ENCODE measurements at regions not wholly inside any gene's neighbourhood (a gene's known extent, or its start where the extent isn't known, plus 50 kb on each side); places are given as distances from the start of the nearest gene placed in this dataset.

- H3K27me3 ChIP-seq (ENCODE audit: control insufficient read depth, insufficient read depth, low read length) = no peaks in the 10 kb centered on the region
- H3K27ac ChIP-seq (ENCODE audit: low read length) = no peak overlapping the region
- H3K36me3 ChIP-seq (ENCODE audit: control insufficient read depth, insufficient read depth, low read length) = no peaks in the 10 kb centered on the region
- no peaks in the 10 kb centered on the region for H3K9me3 ChIP-seq (ENCODE audit: control insufficient read depth, low read depth, low read length)
- no CpG with 5 or more reads among the region's 4 CpGs for WGBS (ENCODE audit: insufficient coverage, low lambda C conversion rate)
- no peak overlapping the region for H3K4me3 ChIP-seq (ENCODE audit: low read length)
- H3K4me1 ChIP-seq (ENCODE audit: control insufficient read depth, insufficient read depth, low read length) = peaks cover 3% of the 10 kb centered on the region
- no peak for DNase-seq
Measured at GRCh38 chr1:109827466-109827865, 63.7 kb upstream of the EPS8L3 start.

- H3K27me3 ChIP-seq (ENCODE audit: control insufficient read depth, insufficient read depth, low read length) = no peaks in the 10 kb centered on the region
- H3K4me1 ChIP-seq (ENCODE audit: control insufficient read depth, insufficient read depth, low read length) = peaks cover 3% of the 10 kb centered on the region
- no peak for DNase-seq
- no peak overlapping the region for H3K27ac ChIP-seq (ENCODE audit: low read length)
- no peak overlapping the region for H3K4me3 ChIP-seq (ENCODE audit: low read length)
- no peaks in the 10 kb centered on the region for H3K36me3 ChIP-seq (ENCODE audit: control insufficient read depth, insufficient read depth, low read length)
- WGBS (ENCODE audit: insufficient coverage, low lambda C conversion rate) = 80% methylated on average over 1 of the region's 10 CpGs
- H3K9me3 ChIP-seq (ENCODE audit: control insufficient read depth, low read depth, low read length) = no peaks in the 10 kb centered on the region
Measured at GRCh38 chr1:109826930-109827349, 63.2 kb upstream of the EPS8L3 start.

GRCh38 chr1:109826446-109826845 lies 62.7 kb upstream of the EPS8L3 start:
- no peak for DNase-seq
- no peaks in the 10 kb centered on the region for H3K36me3 ChIP-seq (ENCODE audit: control insufficient read depth, insufficient read depth, low read length)
- H3K27ac ChIP-seq (ENCODE audit: low read length) = no peak overlapping the region
- no peaks in the 10 kb centered on the region for H3K9me3 ChIP-seq (ENCODE audit: control insufficient read depth, low read depth, low read length)
- H3K4me1 ChIP-seq (ENCODE audit: control insufficient read depth, insufficient read depth, low read length) = peaks cover 3% of the 10 kb centered on the region
- no peaks in the 10 kb centered on the region for H3K27me3 ChIP-seq (ENCODE audit: control insufficient read depth, insufficient read depth, low read length)
- H3K4me3 ChIP-seq (ENCODE audit: low read length) = no peak overlapping the region

- H3K9me3 ChIP-seq (ENCODE audit: control insufficient read depth, low read depth, low read length) = no peaks in the 10 kb centered on the region
- no peak for DNase-seq
- H3K27me3 ChIP-seq (ENCODE audit: control insufficient read depth, insufficient read depth, low read length) = no peaks in the 10 kb centered on the region
- peaks cover 3% of the 10 kb centered on the region for H3K4me1 ChIP-seq (ENCODE audit: control insufficient read depth, insufficient read depth, low read length)
- no peaks in the 10 kb centered on the region for H3K36me3 ChIP-seq (ENCODE audit: control insufficient read depth, insufficient read depth, low read length)
- 75% methylated on average over 4 of the region's 12 CpGs for WGBS (ENCODE audit: insufficient coverage, low lambda C conversion rate)
- H3K4me3 ChIP-seq (ENCODE audit: low read length) = no peak overlapping the region
- H3K27ac ChIP-seq (ENCODE audit: low read length) = no peak overlapping the region
Measured at GRCh38 chr1:109824349-109825115, 60.8 kb upstream of the EPS8L3 start.

- H3K4me1 ChIP-seq (ENCODE audit: control insufficient read depth, insufficient read depth, low read length) = peaks cover 3% of the 10 kb centered on the region
- H3K36me3 ChIP-seq (ENCODE audit: control insufficient read depth, insufficient read depth, low read length) = no peaks in the 10 kb centered on the region
- H3K27me3 ChIP-seq (ENCODE audit: control insufficient read depth, insufficient read depth, low read length) = no peaks in the 10 kb centered on the region
- H3K4me3 ChIP-seq (ENCODE audit: low read length) = no peak overlapping the region
- H3K9me3 ChIP-seq (ENCODE audit: control insufficient read depth, low read depth, low read length) = no peaks in the 10 kb centered on the region
- H3K27ac ChIP-seq (ENCODE audit: low read length) = no peak overlapping the region
- WGBS (ENCODE audit: insufficient coverage, low lambda C conversion rate) = 89% methylated on average over 4 of the region's 16 CpGs
- peak; percentile 37 to 40 for DNase-seq
Measured at GRCh38 chr1:109823543-109824348, 60.0 kb upstream of the EPS8L3 start.

DNA sequence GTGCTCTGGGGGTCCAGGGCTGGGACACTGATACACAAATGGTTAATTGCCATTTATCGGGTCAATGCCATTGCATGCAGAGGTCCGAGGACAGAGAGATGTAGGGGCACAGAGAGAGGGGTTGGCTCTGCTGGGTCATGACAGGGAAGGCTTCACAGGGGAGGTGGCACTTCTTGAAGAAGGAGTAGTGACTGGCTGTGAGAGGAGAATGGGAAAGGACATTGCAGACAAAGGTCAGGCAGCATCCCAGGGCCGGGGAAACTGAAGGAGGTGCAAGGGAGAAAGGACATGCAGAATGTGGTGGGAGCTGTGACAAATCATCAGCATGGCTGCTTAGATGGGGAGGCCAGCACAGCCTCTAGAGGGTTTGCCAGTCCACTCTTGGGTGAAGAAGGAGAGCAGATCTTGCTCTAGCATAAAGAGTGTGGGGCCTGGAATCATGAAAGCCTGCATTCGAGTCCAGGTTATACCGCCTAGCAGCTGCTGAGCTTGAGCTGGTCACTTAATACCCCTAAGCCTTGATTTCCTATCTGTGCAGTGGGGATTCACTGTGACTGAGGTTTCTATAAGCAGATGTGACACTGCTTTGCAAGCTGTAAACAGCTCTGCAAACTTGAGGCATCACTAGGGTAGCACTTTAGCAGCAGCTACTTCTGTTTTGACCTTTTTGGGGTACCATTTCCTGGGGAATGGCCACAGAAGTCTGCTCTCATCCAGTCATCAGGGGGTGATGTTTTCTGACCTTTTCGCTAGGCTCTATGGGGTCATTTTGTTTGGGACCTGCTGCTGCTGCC lies 59.2 kb upstream of the EPS8L3 start:
- H3K27ac ChIP-seq (ENCODE audit: low read length) = no peak overlapping the region
- no peak for DNase-seq
- H3K27me3 ChIP-seq (ENCODE audit: control insufficient read depth, insufficient read depth, low read length) = no peaks in the 10 kb centered on the region
- no peaks in the 10 kb centered on the region for H3K36me3 ChIP-seq (ENCODE audit: control insufficient read depth, insufficient read depth, low read length)
- H3K4me1 ChIP-seq (ENCODE audit: control insufficient read depth, insufficient read depth, low read length) = peaks cover 3% of the 10 kb centered on the region
- WGBS (ENCODE audit: insufficient coverage, low lambda C conversion rate) = no CpG with 5 or more reads among the region's 6 CpGs
- no peak overlapping the region for H3K4me3 ChIP-seq (ENCODE audit: low read length)
- H3K9me3 ChIP-seq (ENCODE audit: control insufficient read depth, low read depth, low read length) = no peaks in the 10 kb centered on the region

GRCh38 chr1:109821831-109822745 lies 58.4 kb upstream of the EPS8L3 start:
- no peak for DNase-seq
- H3K4me1 ChIP-seq (ENCODE audit: control insufficient read depth, insufficient read depth, low read length) = peaks cover 3% of the 10 kb centered on the region
- no CpG with 5 or more reads among the region's 14 CpGs for WGBS (ENCODE audit: insufficient coverage, low lambda C conversion rate)
- no peaks in the 10 kb centered on the region for H3K36me3 ChIP-seq (ENCODE audit: control insufficient read depth, insufficient read depth, low read length)
- no peak overlapping the region for H3K27ac ChIP-seq (ENCODE audit: low read length)
- no peak overlapping the region for H3K4me3 ChIP-seq (ENCODE audit: low read length)
- no peaks in the 10 kb centered on the region for H3K27me3 ChIP-seq (ENCODE audit: control insufficient read depth, insufficient read depth, low read length)
- H3K9me3 ChIP-seq (ENCODE audit: control insufficient read depth, low read depth, low read length) = no peaks in the 10 kb centered on the region

DNA sequence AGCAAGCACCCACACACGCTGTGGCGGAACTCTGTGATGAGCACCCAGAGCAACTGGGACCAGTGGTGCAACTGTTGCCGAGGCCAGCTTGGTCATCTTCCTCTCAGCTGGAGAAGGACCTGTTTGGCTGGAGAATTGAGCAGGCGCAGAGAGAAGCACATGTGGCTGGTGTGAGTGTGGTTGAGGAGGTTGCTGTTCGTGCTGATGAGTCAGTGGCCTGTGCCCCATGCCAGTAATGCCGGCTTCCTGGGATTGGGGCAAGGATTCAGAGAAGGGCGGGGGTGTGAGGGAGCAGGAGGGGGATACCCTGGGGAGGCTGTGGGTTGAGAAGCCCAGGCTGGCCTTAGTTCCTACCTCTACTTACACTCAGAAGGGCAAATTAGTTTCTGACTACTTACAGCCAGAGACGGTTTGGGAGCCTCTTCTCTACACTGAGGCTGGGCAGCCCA lies 57.5 kb upstream of the EPS8L3 start:
- WGBS (ENCODE audit: insufficient coverage, low lambda C conversion rate) = no CpG with 5 or more reads among the region's 8 CpGs
- Histone ChIP-seq H3K4me1 (ENCODE audit: control insufficient read depth, insufficient read depth, low read length) (peaks cover 3% of the 10 kb centered on the region), H3K27ac (ENCODE audit: low read length) (no peak overlapping the region), H3K4me3 (ENCODE audit: low read length) (no peak overlapping the region), H3K27me3 (ENCODE audit: control insufficient read depth, insufficient read depth, low read length) (no peaks in the 10 kb centered on the region), H3K9me3 (ENCODE audit: control insufficient read depth, low read depth, low read length) (no peaks in the 10 kb centered on the region), H3K36me3 (ENCODE audit: control insufficient read depth, insufficient read depth, low read length) (no peaks in the 10 kb centered on the region)
- DNase-seq = no peak

GRCh38 chr1:109819906-109820305 lies 56.2 kb upstream of the EPS8L3 start:
- no peak overlapping the region for H3K4me3 ChIP-seq (ENCODE audit: low read length)
- H3K9me3 ChIP-seq (ENCODE audit: control insufficient read depth, low read depth, low read length) = peaks cover 4% of the 10 kb centered on the region
- no CpG with 5 or more reads among the region's 3 CpGs for WGBS (ENCODE audit: insufficient coverage, low lambda C conversion rate)
- no peaks in the 10 kb centered on the region for H3K36me3 ChIP-seq (ENCODE audit: control insufficient read depth, insufficient read depth, low read length)
- H3K27ac ChIP-seq (ENCODE audit: low read length) = no peak overlapping the region
- DNase-seq = no peak
- H3K4me1 ChIP-seq (ENCODE audit: control insufficient read depth, insufficient read depth, low read length) = peaks cover 3% of the 10 kb centered on the region
- H3K27me3 ChIP-seq (ENCODE audit: control insufficient read depth, insufficient read depth, low read length) = no peaks in the 10 kb centered on the region

Data from large intestine (tissue), 3 donors.